Neuronal stem cell (in vitro differentiated cells): ENCODE measurements at regions not wholly inside any gene's neighbourhood (a gene's known extent, or its start where the extent isn't known, plus 50 kb on each side); places are given as distances from the start of the nearest gene placed in this dataset.

Experiments
- DNase-seq: peaks from one replicate; pipeline ENCODE4 v3.0.0-alpha.2; 2013; ENCODE audit warnings: low spot score
- H2AFZ ChIP-seq: one replicate; pipeline ENCODE4 v1.6.1; 2013; ENCODE audit warnings: mild to moderate bottlenecking, low read length, inconsistent platforms
- H2AK5ac ChIP-seq: 2 replicates; pipeline ENCODE4 v1.6.1; 2013; ENCODE audit warnings: low read depth, mild to moderate bottlenecking, inconsistent platforms, low read length, moderate library complexity, mixed read lengths
- H2BK120ac ChIP-seq: 2 replicates; pipeline ENCODE4 v1.6.1; 2013; ENCODE audit warnings: low read depth, mild to moderate bottlenecking, inconsistent platforms, low read length, moderate library complexity, mixed read lengths
- H2BK12ac ChIP-seq: one replicate; pipeline ENCODE4 v1.6.1; 2013; ENCODE audit warnings: low read length, inconsistent platforms
- H2BK15ac ChIP-seq: 2 replicates; pipeline ENCODE4 v1.6.1; 2013; ENCODE audit warnings: mild to moderate bottlenecking, low read length, inconsistent platforms, mixed read lengths
- H2BK5ac ChIP-seq: one replicate; pipeline ENCODE4 v1.6.1; 2013; ENCODE audit warnings: inconsistent platforms, mild to moderate bottlenecking, low read length, moderate library complexity
- H3K14ac ChIP-seq: one replicate; pipeline ENCODE4 v1.6.1; 2013; ENCODE audit warnings: low read length, inconsistent platforms
- H3K18ac ChIP-seq: 2 replicates; pipeline ENCODE4 v1.6.1; 2013; ENCODE audit warnings: low read length, inconsistent platforms
- H3K23ac ChIP-seq: 2 replicates; pipeline ENCODE4 v1.6.1; 2013; ENCODE audit warnings: low read depth, mild to moderate bottlenecking, mixed read lengths, low read length, inconsistent platforms; ENCODE audit not compliant: poor library complexity
- H3K27ac ChIP-seq: replicated peaks from 3 replicates; pipeline ENCODE4 v1.5.1; 2013; ENCODE audit warnings: low read length, inconsistent platforms
- H3K27me3 ChIP-seq, 3 experiments: 2 replicates each; pipeline ENCODE4 v1.6.1; 2013; ENCODE audit warnings: low read length in 3 of 3, mild to moderate bottlenecking in 2 of 3, inconsistent platforms in 1 of 3, low read depth in 1 of 3, mixed read lengths in 1 of 3, moderate library complexity in 1 of 3; ENCODE audit not compliant: control insufficient read depth in 3 of 3, insufficient read depth in 3 of 3
- H3K36me3 ChIP-seq, 2 donors: replicated peaks in 1 of 2; 2 replicates each; pipeline ENCODE4 v1.6.1; 2013; ENCODE audit warnings: low read length in 2 of 2; ENCODE audit not compliant: control insufficient read depth in 2 of 2, insufficient read depth in 2 of 2
- H3K4ac ChIP-seq: 2 replicates; pipeline ENCODE4 v1.6.1; 2013; ENCODE audit warnings: inconsistent platforms, mild to moderate bottlenecking, low read length, moderate library complexity
- H3K4me1 ChIP-seq, 2 donors: 1 replicate in 1 of 2; 2 replicates in 1 of 2; pipeline ENCODE4 v1.6.1; 2013; ENCODE audit warnings: low read length in 2 of 2, low read depth in 1 of 2; ENCODE audit not compliant: control insufficient read depth in 2 of 2, insufficient read depth in 1 of 2
- H3K4me2 ChIP-seq: one replicate; pipeline ENCODE4 v1.6.1; 2013; ENCODE audit warnings: mild to moderate bottlenecking, low read length, inconsistent platforms; ENCODE audit not compliant: insufficient read depth, poor library complexity, severe bottlenecking
- H3K4me3 ChIP-seq, 2 donors: 2 replicates each; pipeline ENCODE4 v1.5.1; 2013; ENCODE audit warnings: low read length in 2 of 2, mild to moderate bottlenecking in 2 of 2, inconsistent platforms in 1 of 2, moderate library complexity in 1 of 2
- H3K79me1 ChIP-seq: one replicate; pipeline ENCODE4 v1.6.1; 2013; ENCODE audit warnings: low read depth, mild to moderate bottlenecking, inconsistent platforms, low read length, moderate library complexity
- H3K9ac ChIP-seq: one replicate; pipeline ENCODE4 v1.6.1; 2013; ENCODE audit warnings: mild to moderate bottlenecking, low read depth, low read length, inconsistent platforms; ENCODE audit not compliant: poor library complexity
- H3K9me3 ChIP-seq, 2 donors: replicated peaks in 1 of 2; 2 replicates each; pipeline versions ENCODE3 to v1.6.1; 2013; ENCODE audit warnings: low read length in 2 of 2, mild to moderate bottlenecking in 2 of 2, inconsistent platforms in 1 of 2, low read depth in 1 of 2, mixed read lengths in 1 of 2, moderate library complexity in 1 of 2; ENCODE audit not compliant: control insufficient read depth in 2 of 2, insufficient read depth in 1 of 2
- H4K8ac ChIP-seq: one replicate; pipeline ENCODE4 v1.6.1; 2013; ENCODE audit warnings: low read depth, mild to moderate bottlenecking, inconsistent platforms, low read length, moderate library complexity
- H4K91ac ChIP-seq: one replicate; pipeline ENCODE4 v1.6.1; 2013; ENCODE audit warnings: low read length, low read depth, mild to moderate bottlenecking, inconsistent platforms; ENCODE audit not compliant: poor library complexity
- WGBS, 2 donors: extraction: QIAGEN DNeasy Blood & Tissue Kit; methylation state at CpG; one replicate each; pipeline ENCODE4 v1.1.7; 2013; ENCODE audit warnings: missing lambda C conversion rate in 2 of 2, mixed read lengths in 1 of 2; ENCODE audit not compliant: insufficient read length in 2 of 2, insufficient replicate concordance in 1 of 2; ENCODE audit errors: extremely low coverage in 2 of 2; 5-methylcytosine and 5-hydroxymethylcytosine counted together

- Histone ChIP-seq H3K18ac (no peak overlapping the region), H2BK12ac (no peak overlapping the region), H3K27ac (no peak overlapping the region), H3K27me3 (no peaks in the 10 kb centered on the region), H3K36me3 (no peaks in the 10 kb centered on the region), H4K91ac (no peak overlapping the region), H2AK5ac (no peak overlapping the region), H3K4ac (no peak overlapping the region), H2BK5ac (no peak overlapping the region), H3K9me3 (no peaks in the 10 kb centered on the region), H3K4me1 (peaks cover 0 to 1% of the 10 kb centered on the region in 2 donors), H2AFZ (no peak overlapping the region), H2BK120ac (no peak overlapping the region), H3K4me2 (no peak overlapping the region), H3K23ac (no peak overlapping the region), H3K14ac (no peak overlapping the region), H3K9ac (no peak overlapping the region), H3K4me3 (no peak overlapping the region), H2BK15ac (no peak overlapping the region), H3K79me1 (no peaks in the 10 kb centered on the region), H4K8ac (no peak overlapping the region)
- no CpG with 5 or more reads among the region's 1 CpG for WGBS, 2 donors
- DNase-seq, result no peak
These were observed 397.6 kb downstream of the GPAM start for GRCh38 chr10:111785921-111786320.

- Histone ChIP-seq H3K23ac (no peak overlapping the region), H4K91ac (no peak overlapping the region), H2BK12ac (no peak overlapping the region), H3K9me3 (no peaks in the 10 kb centered on the region), H2AK5ac (no peak overlapping the region), H3K4me2 (no peak overlapping the region), H3K36me3 (no peaks in the 10 kb centered on the region), H3K18ac (no peak overlapping the region), H2BK5ac (no peak overlapping the region), H3K9ac (no peak overlapping the region), H3K27ac (no peak overlapping the region), H4K8ac (no peak overlapping the region), H2AFZ (no peak overlapping the region), H3K4me1 (no peaks in the 10 kb centered on the region), H3K14ac (no peak overlapping the region), H2BK15ac (no peak overlapping the region), H3K4me3 (no peak overlapping the region), H3K79me1 (no peaks in the 10 kb centered on the region), H3K27me3 (no peaks in the 10 kb centered on the region), H3K4ac (no peak overlapping the region), H2BK120ac (no peak overlapping the region)
- DNase-seq, result no peak
These were observed 393.7 kb downstream of the GPAM start for GRCh38 chr10:111789821-111790220.

- Histone ChIP-seq H2BK15ac (no peak overlapping the region), H3K23ac (no peak overlapping the region), H3K14ac (no peak overlapping the region), H3K79me1 (no peaks in the 10 kb centered on the region), H4K8ac (no peak overlapping the region), H3K4me1 (peaks cover 0 to 2% of the 10 kb centered on the region in 2 donors), H2BK120ac (no peak overlapping the region), H2BK5ac (no peak overlapping the region), H3K18ac (no peak overlapping the region), H3K4me2 (no peak overlapping the region), H2BK12ac (no peak overlapping the region), H3K9ac (no peak overlapping the region), H3K4me3 (no peak overlapping the region), H3K9me3 (no peaks in the 10 kb centered on the region), H3K27ac (no peak overlapping the region), H3K36me3 (no peaks in the 10 kb centered on the region), H3K27me3 (no peaks in the 10 kb centered on the region), H2AFZ (no peak overlapping the region), H2AK5ac (no peak overlapping the region), H3K4ac (no peak overlapping the region), H4K91ac (no peak overlapping the region)
- DNase-seq, result no peak
- no CpG with 5 or more reads among the region's 2 CpGs for WGBS, 2 donors
These were observed 381.7 kb downstream of the GPAM start for GRCh38 chr10:111801841-111802240.

- Histone ChIP-seq H3K36me3 (no peaks in the 10 kb centered on the region), H3K9ac (no peak overlapping the region), H3K23ac (no peak overlapping the region), H3K18ac (no peak overlapping the region), H3K79me1 (no peaks in the 10 kb centered on the region), H4K91ac (no peak overlapping the region), H2BK120ac (no peak overlapping the region), H3K14ac (no peak overlapping the region), H4K8ac (no peak overlapping the region), H2AFZ (no peak overlapping the region), H3K4me1 (peaks cover 0 to 2% of the 10 kb centered on the region in 2 donors), H2BK15ac (no peak overlapping the region), H3K4ac (no peak overlapping the region), H3K27me3 (no peaks in the 10 kb centered on the region), H3K4me3 (no peak overlapping the region), H2BK12ac (no peak overlapping the region), H2BK5ac (no peak overlapping the region), H2AK5ac (no peak overlapping the region), H3K27ac (no peak overlapping the region), H3K4me2 (no peak overlapping the region), H3K9me3 (no peaks in the 10 kb centered on the region)
- no peak for DNase-seq
- no CpG with 5 or more reads among the region's 3 CpGs for WGBS, 2 donors
These were observed 378.8 kb downstream of the GPAM start for GRCh38 chr10:111804781-111805180.
